Activated CD8-positive, alpha-beta memory T cell treated with anti-CD3 and anti-CD28 coated beads for 36 hours (primary cell): ENCODE measurements at regions not wholly inside any gene's neighbourhood (a gene's known extent, or its start where the extent isn't known, plus 50 kb on each side); places are given as distances from the start of the nearest gene placed in this dataset.

Experiments used
- CTCF ChIA-PET: fragments of 350-600 bp; sonication (Branson Sonifier 250); formaldehyde crosslinking; loops from one replicate; lab custom pipeline; 2021; ENCODE audit warnings: antibody characterized with exemption; lab: Charles Lee
- POLR2A ChIA-PET: fragments of 350-600 bp; sonication (Branson Sonifier 250); formaldehyde crosslinking; loops from one replicate; lab custom pipeline; 2021; ENCODE audit warnings: antibody characterized with exemption; lab: Charles Lee

DNA sequence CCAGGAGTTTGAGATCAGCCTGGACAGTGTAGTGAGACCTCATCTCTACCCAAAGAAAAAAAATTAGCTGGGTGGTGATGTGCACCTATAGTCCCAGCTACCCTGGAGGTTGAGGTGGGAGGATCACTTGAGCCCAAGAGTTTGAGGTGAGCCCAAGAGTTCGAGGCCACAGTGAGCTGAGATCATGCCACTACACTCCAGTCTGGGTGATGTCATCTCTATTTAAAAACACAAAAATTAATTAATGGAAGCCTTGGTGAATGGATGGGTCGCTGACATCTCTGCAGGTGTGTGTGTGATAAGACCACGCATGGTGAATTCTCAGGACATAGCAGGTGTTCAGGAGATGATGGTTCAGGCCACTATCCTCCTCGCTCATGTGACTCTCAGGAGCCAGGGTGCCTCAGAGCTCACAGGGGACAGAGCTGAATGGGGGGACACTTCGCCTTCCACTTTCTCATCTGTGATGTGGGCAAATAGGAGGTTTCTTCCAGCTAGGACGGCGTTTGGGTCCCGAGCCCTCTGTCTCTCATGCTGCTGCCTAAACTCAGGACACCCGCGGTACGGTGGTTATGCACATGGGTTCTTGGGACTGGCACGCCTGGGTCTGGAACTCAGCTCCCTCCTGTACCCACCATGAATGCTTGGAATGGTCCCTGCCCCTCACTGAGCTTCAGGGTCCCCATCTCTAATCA lies 113.4 kb upstream of the ZBTB40 start:
- POLR2A ChIA-PET = no interaction called here
- CTCF ChIA-PET = no interaction called here

DNA sequence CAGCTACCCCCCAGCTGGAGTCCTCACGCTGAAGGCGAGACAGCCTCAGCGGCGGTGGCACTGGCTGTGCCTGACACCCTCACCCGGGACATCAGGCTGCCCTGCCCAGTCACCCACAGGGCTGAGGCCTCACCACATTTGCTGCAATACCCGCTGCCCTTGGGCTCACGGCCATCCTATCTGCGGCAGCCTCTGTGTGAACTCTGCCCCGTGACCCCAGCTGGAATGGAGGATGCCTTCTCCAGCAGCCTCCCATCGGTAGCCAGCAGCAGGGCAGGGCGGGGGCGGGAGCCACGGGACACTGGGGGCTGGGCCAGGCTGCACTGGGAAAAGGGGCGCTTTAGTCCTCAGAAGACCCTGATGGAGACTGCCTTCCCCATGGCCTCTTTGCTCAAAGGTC lies 112.4 kb upstream of the ZBTB40 start:
- CTCF ChIA-PET = no interaction called here
- POLR2A ChIA-PET = no interaction called here

DNA sequence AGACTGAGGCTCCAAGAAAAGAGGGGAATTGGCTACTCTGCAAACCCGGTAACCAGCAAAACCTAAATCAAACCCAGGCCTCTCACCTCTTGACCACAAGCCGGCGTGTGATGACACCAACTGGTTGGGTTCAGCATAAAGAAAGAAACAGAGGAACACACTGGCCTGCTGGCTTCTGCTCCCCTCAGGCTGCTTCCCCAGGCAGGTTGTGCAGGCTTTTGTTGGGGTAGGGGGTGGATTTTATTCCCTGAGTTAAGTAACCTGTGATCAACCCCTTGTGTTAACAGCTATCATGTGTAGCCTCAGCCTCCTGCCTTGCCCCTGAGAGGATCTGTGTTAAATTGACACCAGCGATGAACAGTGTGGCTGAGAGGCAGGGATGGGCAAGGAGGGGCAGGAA lies 111.6 kb upstream of the ZBTB40 start:
- POLR2A ChIA-PET = no interaction called here
- CTCF ChIA-PET = no interaction called here

- ChIA-PET CTCF (no interaction called here), POLR2A (no interaction called here)
These were observed 110.8 kb upstream of the ZBTB40 start for GRCh38 chr1:22340873-22341272.

DNA sequence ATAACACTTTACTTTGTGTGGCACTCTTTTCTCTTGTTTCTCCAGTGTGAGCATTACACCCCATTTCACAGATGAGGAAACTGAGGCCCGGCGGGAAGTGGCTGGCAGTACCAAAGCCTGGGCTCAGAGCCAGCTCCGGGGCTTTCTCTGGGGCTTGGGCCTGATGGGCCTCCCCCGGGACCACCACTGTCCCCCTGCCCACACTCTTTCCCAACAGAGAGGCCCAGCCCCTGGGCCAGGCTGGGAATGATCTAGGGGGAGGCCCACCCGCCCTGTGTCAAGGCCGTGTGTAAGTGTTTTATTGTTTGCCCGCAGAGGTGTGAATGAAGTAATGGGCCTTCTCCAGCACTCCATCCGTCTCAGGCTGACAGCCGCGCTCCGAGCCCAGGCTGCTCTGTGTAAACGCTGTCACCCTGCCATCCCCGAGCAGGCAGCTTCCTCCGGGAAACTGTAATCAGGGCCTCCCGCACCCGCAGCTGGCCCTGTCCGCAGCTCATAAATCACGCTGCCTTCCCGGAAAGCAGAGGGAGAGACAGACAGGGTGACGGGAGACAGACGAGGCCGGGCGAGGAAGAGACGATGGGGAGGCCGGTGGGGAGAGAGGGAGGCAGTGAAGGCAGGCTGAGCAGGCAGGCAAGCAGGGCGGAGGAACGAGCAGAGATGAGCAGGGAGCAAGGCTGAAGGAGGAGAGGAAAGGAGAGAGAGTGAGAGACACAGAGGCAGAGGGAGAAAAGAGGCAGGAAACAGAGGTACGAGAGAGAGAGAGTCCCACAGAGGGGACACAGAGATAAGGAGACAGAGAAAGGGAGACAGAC lies 109.7 kb upstream of the ZBTB40 start:
- CTCF ChIA-PET = no interaction called here
- POLR2A ChIA-PET = no interaction called here

GRCh38 chr1:22342734-22343191 lies 108.9 kb upstream of the ZBTB40 start:
- CTCF ChIA-PET = no interaction called here

DNA sequence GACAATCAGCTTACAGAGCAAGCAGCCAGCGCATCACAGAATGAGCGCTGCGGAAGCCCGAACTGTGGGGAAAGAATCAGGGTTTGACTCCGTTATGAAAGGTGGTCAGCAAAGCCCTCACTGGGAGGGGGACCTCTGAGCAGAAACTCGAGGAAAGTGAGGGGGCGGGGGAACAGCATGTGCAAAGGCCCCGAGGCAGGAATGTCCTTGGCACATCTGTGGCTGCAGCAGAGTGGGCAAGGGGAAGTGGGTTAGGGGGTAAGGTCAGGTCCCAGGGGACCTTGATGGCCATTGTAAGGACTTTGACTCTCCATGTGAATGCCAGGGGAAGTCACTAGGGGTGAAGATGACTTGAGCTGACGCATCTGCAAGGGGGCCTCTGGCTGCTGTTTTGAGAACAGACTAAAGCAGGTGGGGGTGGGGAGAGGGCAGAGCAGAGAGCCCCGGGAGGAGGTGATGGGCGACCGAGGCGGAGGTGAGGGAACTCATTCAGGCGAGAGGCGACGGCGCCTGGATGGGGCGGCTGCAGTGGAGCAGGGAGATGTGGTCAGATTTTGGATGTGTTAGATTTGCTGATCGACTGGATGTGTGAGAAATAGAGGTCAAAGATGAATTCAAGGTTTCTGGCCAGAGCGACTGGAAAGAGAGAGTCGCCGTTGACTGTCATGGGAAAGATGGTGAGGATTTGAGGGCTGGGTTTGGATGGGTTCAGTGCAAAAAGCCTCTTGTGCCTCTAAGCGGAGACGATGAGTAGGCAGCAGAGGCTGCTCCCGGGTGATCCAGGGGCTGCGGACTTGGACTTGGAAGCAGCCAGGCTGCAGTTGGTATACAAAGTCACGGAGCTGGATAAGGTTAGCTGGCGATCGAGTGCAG lies 108.0 kb upstream of the ZBTB40 start:
- ChIA-PET POLR2A (no interaction called here), CTCF (no interaction called here)

More at GRCh38 chr1:22342734-22343191, 108.9 kb upstream of the ZBTB40 start:
- POLR2A ChIA-PET = no interaction called here

- POLR2A ChIA-PET = no interaction called here
- CTCF ChIA-PET = no interaction called here
These were observed 107.4 kb upstream of the ZBTB40 start for GRCh38 chr1:22344329-22344630.

- POLR2A ChIA-PET = no interaction called here
These were observed 106.6 kb upstream of the ZBTB40 start for GRCh38 chr1:22344851-22345560.

DNA sequence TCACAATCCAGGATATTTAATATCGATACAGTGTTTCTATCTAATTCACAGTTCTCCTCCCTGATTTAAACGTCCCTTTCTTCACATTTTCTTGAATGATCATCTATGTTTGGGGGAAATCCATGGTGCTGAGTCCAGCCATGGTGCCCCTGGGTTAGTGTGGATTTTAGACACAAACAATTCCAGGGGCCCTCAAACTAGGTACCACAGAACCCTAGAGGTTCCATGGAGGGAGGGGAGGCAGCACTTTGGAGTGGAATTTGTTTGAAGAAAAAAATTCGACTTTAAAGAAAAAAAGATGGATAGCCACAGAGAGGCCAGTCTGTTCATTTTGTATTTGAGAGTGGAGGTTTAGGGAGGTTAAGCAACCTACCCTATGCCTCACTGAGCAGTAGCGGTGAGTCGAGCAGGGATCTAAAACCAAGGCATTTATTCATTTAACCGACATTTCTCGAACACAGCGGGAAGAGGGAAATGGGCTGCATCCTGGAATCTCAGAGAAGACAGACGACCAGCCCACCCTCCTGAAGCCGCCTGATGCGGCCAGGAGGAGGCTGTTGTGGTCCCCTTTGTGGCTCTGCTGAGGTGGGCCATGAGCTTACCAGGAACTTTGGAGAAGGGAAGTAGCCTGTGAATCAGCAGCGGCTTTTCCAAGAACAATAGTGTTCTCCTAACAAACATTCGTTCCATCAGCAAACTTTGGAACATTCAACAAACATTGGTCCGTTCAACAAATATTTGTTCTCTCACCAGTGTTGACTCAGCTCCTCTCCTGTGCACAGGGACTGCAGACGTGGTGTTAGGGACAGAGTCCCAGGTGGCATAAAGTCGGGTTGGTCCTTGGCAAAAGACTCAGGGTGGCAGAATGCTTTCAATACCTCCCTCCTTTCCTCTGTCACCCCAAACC lies 103.5 kb upstream of the ZBTB40 start:
- ChIA-PET CTCF (no interaction called here), POLR2A (no interaction called here)

More at GRCh38 chr1:22344851-22345560, 106.6 kb upstream of the ZBTB40 start:
- CTCF ChIA-PET = interaction anchor here (0.5 kb wide), 1 partner anchor 357 kb away, joined by 3 read pairs; no protein-coding TSS in a partner anchor

DNA sequence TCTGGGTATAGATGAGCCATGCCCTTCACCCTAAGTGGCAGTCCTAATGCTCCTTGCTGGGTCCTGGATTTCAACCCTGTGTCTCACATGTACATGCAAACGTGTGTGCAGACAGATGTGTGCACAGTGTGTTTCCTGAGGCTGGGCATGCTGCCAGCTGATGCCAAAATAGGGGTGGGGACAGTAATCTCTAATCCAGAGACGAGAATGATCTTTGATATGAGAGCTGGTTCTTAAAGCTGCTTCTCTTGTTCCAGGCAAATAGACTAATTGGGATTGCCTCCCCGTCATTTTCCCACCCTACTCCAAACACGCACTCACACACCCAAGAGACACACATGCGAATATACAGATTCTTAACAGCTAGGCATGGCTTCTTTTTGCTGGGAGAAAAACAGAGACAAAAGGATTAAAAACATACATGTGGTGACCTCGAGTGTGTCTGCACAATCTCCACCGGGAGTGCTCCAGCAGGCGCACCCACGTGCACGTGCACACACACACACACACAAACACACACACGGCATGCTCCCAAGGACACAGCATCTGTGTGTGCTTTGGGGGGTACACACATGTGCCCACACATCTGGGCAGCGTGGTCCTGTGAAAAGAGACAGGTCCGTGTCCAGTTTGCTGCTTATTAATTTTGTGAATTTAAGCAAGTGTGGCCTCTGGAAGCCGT lies 102.1 kb upstream of the ZBTB40 start:
- ChIA-PET CTCF (no interaction called here), POLR2A (no interaction called here)

GRCh38 chr1:22350171-22350923 lies 101.3 kb upstream of the ZBTB40 start:
- CTCF ChIA-PET = interaction anchor here (0.6 kb wide), 1 partner anchor 530 kb away, joined by 5 read pairs; no protein-coding TSS in a partner anchor
- POLR2A ChIA-PET = no interaction called here

- CTCF ChIA-PET = interaction anchor here (0.6 kb wide), 1 partner anchor 531 kb away, joined by 5 read pairs; no protein-coding TSS in a partner anchor
- POLR2A ChIA-PET = no interaction called here
These were observed 100.5 kb upstream of the ZBTB40 start for GRCh38 chr1:22350924-22351767.

- ChIA-PET POLR2A (no interaction called here), CTCF (no interaction called here)
These were observed 99.9 kb upstream of the ZBTB40 start for GRCh38 chr1:22351768-22352080.

DNA sequence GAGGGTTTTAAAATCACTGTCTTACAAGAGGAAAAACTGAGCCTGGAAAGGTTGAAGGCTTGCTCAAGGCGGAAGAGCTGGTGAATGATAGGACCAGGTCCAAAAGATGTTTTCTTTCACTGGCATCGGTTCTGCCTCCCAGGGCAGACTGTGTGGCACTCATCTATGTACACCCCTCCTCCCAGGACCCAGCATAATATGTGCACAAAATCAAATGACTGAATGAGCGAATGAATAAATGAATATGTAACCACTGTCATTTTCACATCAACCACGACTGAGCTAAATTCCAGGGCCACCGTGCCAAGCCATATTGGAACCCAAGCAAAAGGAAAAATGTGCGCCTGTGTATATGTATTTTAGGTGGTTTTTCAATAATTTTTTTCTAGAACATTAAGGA lies 99.3 kb upstream of the ZBTB40 start:
- POLR2A ChIA-PET = no interaction called here
- CTCF ChIA-PET = no interaction called here

DNA sequence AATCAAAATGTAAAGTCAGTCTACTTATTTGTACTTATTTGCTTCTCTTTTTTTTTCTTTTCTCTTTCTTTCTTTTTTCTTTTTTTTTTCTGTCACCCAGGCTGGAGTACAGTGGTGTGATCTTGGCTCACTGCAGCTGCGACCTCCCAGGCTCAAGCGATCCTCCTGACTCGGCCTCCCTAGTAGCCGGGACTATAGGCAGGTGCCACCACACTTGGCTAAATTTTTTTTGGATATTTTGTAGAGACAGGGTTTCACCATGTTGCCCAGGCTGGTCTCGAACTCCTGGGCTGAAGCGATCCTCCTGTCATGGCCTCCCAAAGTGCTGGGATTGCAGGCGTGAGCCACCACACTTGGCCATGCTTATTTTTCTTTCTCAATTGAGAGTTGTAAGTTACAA lies 98.8 kb upstream of the ZBTB40 start:
- CTCF ChIA-PET = no interaction called here

More for the DNA sequence above, 98.8 kb upstream of the ZBTB40 start:
- POLR2A ChIA-PET = no interaction called here
